H9 (cell line): ENCODE measurements at regions not wholly inside any gene's neighbourhood (a gene's known extent, or its start where the extent isn't known, plus 50 kb on each side); places are given as distances from the start of the nearest gene placed in this dataset.
A peak's percentile ranks its signal among the peaks of the same experiment; 100 is the strongest.
"Not testable (repeated sequence)": the region's sequence is repeated elsewhere in the genome, so short reads cannot be mapped to it uniquely, and the experiment has no call there.

ENCODE experiments used
- DNase-seq: peaks from one replicate; pipeline ENCODE4 v3.0.0-alpha.2; 2017
- H2AFZ ChIP-seq: one replicate; pipeline ENCODE4 v1.6.1; 2013; ENCODE audit warnings: mild to moderate bottlenecking, low read length, control low read depth, moderate library complexity
- H2AK5ac ChIP-seq: 2 replicates; pipeline ENCODE4 v1.6.1; 2013; ENCODE audit warnings: low read length, control low read depth, mixed read lengths; ENCODE audit not compliant: insufficient read length
- H2BK120ac ChIP-seq: one replicate; pipeline ENCODE4 v1.6.1; 2013; ENCODE audit warnings: low read depth, mild to moderate bottlenecking, low read length, control low read depth, inconsistent platforms; ENCODE audit not compliant: poor library complexity, severe bottlenecking
- H2BK12ac ChIP-seq: 2 replicates; pipeline ENCODE4 v1.6.1; 2013; ENCODE audit warnings: low read length, control low read depth, mixed read lengths, low read depth; ENCODE audit not compliant: insufficient read length
- H2BK15ac ChIP-seq: 2 replicates; pipeline ENCODE4 v1.6.1; 2013; ENCODE audit warnings: low read depth, low read length, control low read depth
- H2BK20ac ChIP-seq: one replicate; pipeline ENCODE4 v1.6.1; 2013; ENCODE audit warnings: low read depth, mild to moderate bottlenecking, low read length, control low read depth, inconsistent platforms; ENCODE audit not compliant: poor library complexity, severe bottlenecking
- H2BK5ac ChIP-seq: 2 replicates; pipeline ENCODE4 v1.6.1; 2013; ENCODE audit warnings: low read length, control low read depth, mixed read lengths; ENCODE audit not compliant: insufficient read length
- H3K14ac ChIP-seq: 2 replicates; pipeline ENCODE4 v1.6.1; 2013; ENCODE audit warnings: low read length, control low read depth; ENCODE audit not compliant: insufficient read depth
- H3K18ac ChIP-seq: 2 replicates; pipeline ENCODE4 v1.6.1; 2013; ENCODE audit warnings: low read depth, mild to moderate bottlenecking, mixed read lengths, low read length, control low read depth; ENCODE audit not compliant: insufficient read length
- H3K23ac ChIP-seq: 2 replicates; pipeline ENCODE4 v1.6.1; 2013; ENCODE audit warnings: low read length, control low read depth, mixed read lengths, low read depth; ENCODE audit not compliant: insufficient read length
- H3K23me2 ChIP-seq: 2 replicates; pipeline ENCODE4 v1.6.1; 2013; ENCODE audit warnings: low read depth, mild to moderate bottlenecking, mixed read lengths, low read length, control low read depth; ENCODE audit not compliant: insufficient read length, poor library complexity, severe bottlenecking
- H3K27ac ChIP-seq: 2 replicates; pipeline ENCODE4 v1.5.1; 2013; ENCODE audit warnings: low read length, control low read depth, mixed read lengths, low read depth; ENCODE audit not compliant: insufficient read length
- H3K27me3 ChIP-seq: 2 replicates; pipeline ENCODE4 v1.6.1; 2013; ENCODE audit warnings: low read length, control low read depth, inconsistent platforms; ENCODE audit not compliant: insufficient read depth
- H3K4ac ChIP-seq: 2 replicates; pipeline ENCODE4 v1.6.1; 2013; ENCODE audit warnings: low read depth, mild to moderate bottlenecking, control low read depth, inconsistent platforms, low read length, moderate library complexity
- H3K4me1 ChIP-seq: 2 replicates; pipeline ENCODE4 v1.6.1; 2013; ENCODE audit warnings: low read length, control low read depth, inconsistent platforms; ENCODE audit not compliant: insufficient read depth
- H3K4me2 ChIP-seq: 2 replicates; pipeline ENCODE4 v1.6.1; 2013; ENCODE audit warnings: low read length, control low read depth, mixed read lengths; ENCODE audit not compliant: insufficient read length, insufficient read depth
- H3K56ac ChIP-seq: 2 replicates; pipeline ENCODE4 v1.6.1; 2013; ENCODE audit warnings: low read depth, mild to moderate bottlenecking, mixed read lengths, low read length, control low read depth; ENCODE audit not compliant: insufficient read length
- H3K79me1 ChIP-seq: 2 replicates; pipeline ENCODE4 v1.6.1; 2013; ENCODE audit warnings: low read depth, mild to moderate bottlenecking, moderate library complexity, low read length, control low read depth, inconsistent platforms; ENCODE audit not compliant: insufficient read depth, poor library complexity, severe bottlenecking
- H3K79me2 ChIP-seq: 2 replicates; pipeline ENCODE4 v1.6.1; 2013; ENCODE audit warnings: low read length, control low read depth, inconsistent platforms; ENCODE audit not compliant: insufficient read depth
- H3K9ac ChIP-seq: 2 replicates; pipeline ENCODE4 v1.6.1; 2013; ENCODE audit warnings: low read length, control low read depth, mixed read lengths; ENCODE audit not compliant: insufficient read length; ENCODE audit errors: extremely low read depth
- H3K9me3 ChIP-seq: one replicate; pipeline ENCODE4 v1.6.1; 2013; ENCODE audit warnings: low read depth, low read length, inconsistent platforms; ENCODE audit not compliant: control insufficient read depth
- H3T11ph ChIP-seq: one replicate; pipeline ENCODE4 v1.6.1; 2013; ENCODE audit warnings: mild to moderate bottlenecking, low read length, control low read depth, inconsistent platforms
- H4K20me1 ChIP-seq: one replicate; pipeline ENCODE4 v1.6.1; 2013; ENCODE audit not compliant: control insufficient read depth, insufficient read length, insufficient read depth
- H4K5ac ChIP-seq: 2 replicates; pipeline ENCODE4 v1.6.1; 2013; ENCODE audit warnings: low read depth, mild to moderate bottlenecking, mixed read lengths, low read length, control low read depth; ENCODE audit not compliant: insufficient read length
- H4K8ac ChIP-seq: replicated peaks from 2 replicates; pipeline ENCODE4 v1.6.1; 2013; ENCODE audit warnings: low read length, control low read depth, mixed read lengths, low read depth; ENCODE audit not compliant: insufficient read length
- H4K91ac ChIP-seq: 2 replicates; pipeline ENCODE4 v1.6.1; 2013; ENCODE audit warnings: low read depth, mild to moderate bottlenecking, moderate library complexity, mixed read lengths, low read length, control low read depth; ENCODE audit not compliant: insufficient read length
- H3K27ac Mint-ChIP-seq, 3 experiments: 2 replicates in 2 of 3; 3 replicates in 1 of 3; pipeline ENCODE4 v1.8.0; 2020 to 2021; ENCODE audit warnings: mixed read lengths in 3 of 3, mild to moderate bottlenecking in 1 of 3, moderate library complexity in 1 of 3
- H3K27me3 Mint-ChIP-seq: 2 replicates; pipeline ENCODE4 v1.8.0; 2021; ENCODE audit warnings: low read depth, mild to moderate bottlenecking, moderate library complexity, mixed read lengths
- H3K36me3 Mint-ChIP-seq, 3 experiments: 2 replicates in 2 of 3; 3 replicates in 1 of 3; pipeline ENCODE4 v1.8.0; 2020 to 2021; ENCODE audit warnings: low read depth in 3 of 3, mixed read lengths in 3 of 3; ENCODE audit not compliant: insufficient read depth in 1 of 3
- H3K4me1 Mint-ChIP-seq, 2 experiments: 2 replicates each; pipeline ENCODE4 v1.8.0; 2020; ENCODE audit warnings: mixed read lengths in 2 of 2
- H3K4me3 Mint-ChIP-seq, 2 experiments: 2 replicates in 1 of 2; 3 replicates in 1 of 2; pipeline ENCODE4 v1.8.0; 2020 to 2021; ENCODE audit warnings: mild to moderate bottlenecking in 2 of 2, mixed read lengths in 2 of 2, moderate library complexity in 1 of 2
- H3K9me3 Mint-ChIP-seq, 2 experiments: 2 replicates in 1 of 2; 3 replicates in 1 of 2; pipeline ENCODE4 v1.8.0; 2020; ENCODE audit warnings: mild to moderate bottlenecking in 2 of 2, mixed read lengths in 2 of 2, moderate library complexity in 1 of 2
- WGBS: extraction: QIAGEN DNeasy Blood & Tissue Kit; methylation state at CpG from one replicate; pipeline ENCODE4 v1.1.7; 2013; ENCODE audit warnings: missing lambda C conversion rate, low lambda C conversion rate, mixed read lengths; ENCODE audit not compliant: insufficient read length; ENCODE audit errors: extremely low coverage; 5-methylcytosine and 5-hydroxymethylcytosine counted together
- TF ChIP-seq, protein P1 (sequence below): fragments of 200-600 bp; sonication (generic); conservative IDR thresholded peaks from 3 replicates; pipeline ENCODE4 v1.8.0; 2021; ENCODE audit warnings: antibody characterized with exemption, mild to moderate bottlenecking

DNA sequence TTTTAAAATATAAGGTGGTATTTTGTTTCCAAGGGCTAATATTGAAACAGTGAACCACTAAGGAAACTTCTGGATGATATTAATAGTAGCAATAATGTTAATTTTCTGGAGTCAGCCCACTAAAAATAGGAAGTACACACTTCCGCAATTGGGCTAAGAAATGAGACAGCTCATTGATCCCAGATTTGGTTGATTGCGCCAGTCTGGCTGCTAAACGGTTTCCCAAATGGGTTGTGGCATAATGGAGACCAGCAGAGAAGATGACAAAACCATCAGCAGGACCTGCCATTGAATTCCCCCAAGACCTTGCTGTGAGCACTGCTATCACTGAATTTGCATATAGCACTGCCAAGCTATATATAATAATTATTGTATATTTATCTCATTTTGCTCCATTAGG, 71.2 kb upstream of the SGK1 start:
- no peak overlapping the region for H2BK15ac ChIP-seq
- H3K9me3 Mint-ChIP-seq: peaks cover 0 to 2% of the 10 kb centered on the region in 2 experiments; a peak in 1 of 5 replicates
- H3T11ph ChIP-seq: no peak overlapping the region
- H2AFZ ChIP-seq: no peak overlapping the region
- no peaks in the 10 kb centered on the region for H3K36me3 Mint-ChIP-seq
- no peak overlapping the region for H3K4me3 Mint-ChIP-seq
- H2AK5ac ChIP-seq: no peak overlapping the region
- no peak overlapping the region for H3K4me2 ChIP-seq
- no peak overlapping the region for H3K27ac Mint-ChIP-seq
- no peak for DNase-seq
- TF ChIP-seq, protein P1, sequence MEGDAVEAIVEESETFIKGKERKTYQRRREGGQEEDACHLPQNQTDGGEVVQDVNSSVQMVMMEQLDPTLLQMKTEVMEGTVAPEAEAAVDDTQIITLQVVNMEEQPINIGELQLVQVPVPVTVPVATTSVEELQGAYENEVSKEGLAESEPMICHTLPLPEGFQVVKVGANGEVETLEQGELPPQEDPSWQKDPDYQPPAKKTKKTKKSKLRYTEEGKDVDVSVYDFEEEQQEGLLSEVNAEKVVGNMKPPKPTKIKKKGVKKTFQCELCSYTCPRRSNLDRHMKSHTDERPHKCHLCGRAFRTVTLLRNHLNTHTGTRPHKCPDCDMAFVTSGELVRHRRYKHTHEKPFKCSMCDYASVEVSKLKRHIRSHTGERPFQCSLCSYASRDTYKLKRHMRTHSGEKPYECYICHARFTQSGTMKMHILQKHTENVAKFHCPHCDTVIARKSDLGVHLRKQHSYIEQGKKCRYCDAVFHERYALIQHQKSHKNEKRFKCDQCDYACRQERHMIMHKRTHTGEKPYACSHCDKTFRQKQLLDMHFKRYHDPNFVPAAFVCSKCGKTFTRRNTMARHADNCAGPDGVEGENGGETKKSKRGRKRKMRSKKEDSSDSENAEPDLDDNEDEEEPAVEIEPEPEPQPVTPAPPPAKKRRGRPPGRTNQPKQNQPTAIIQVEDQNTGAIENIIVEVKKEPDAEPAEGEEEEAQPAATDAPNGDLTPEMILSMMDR: no peak
- H4K5ac ChIP-seq: no peak overlapping the region
- no peaks in the 10 kb centered on the region for H3K27me3 ChIP-seq
- H2BK12ac ChIP-seq: no peak overlapping the region
- no peak overlapping the region for H4K91ac ChIP-seq
- H3K23me2 ChIP-seq: no peaks in the 10 kb centered on the region
- H3K79me1 ChIP-seq: no peaks in the 10 kb centered on the region
- no peak overlapping the region for H3K23ac ChIP-seq
- no peak overlapping the region for H2BK20ac ChIP-seq
- H3K79me2 ChIP-seq: no peaks in the 10 kb centered on the region
- no peak overlapping the region for H3K9ac ChIP-seq
- H2BK120ac ChIP-seq: no peak overlapping the region
- no peak overlapping the region for H3K56ac ChIP-seq
- H2BK5ac ChIP-seq: no peak overlapping the region
- no peak overlapping the region for H3K18ac ChIP-seq
- no peak overlapping the region for H3K14ac ChIP-seq
- H3K4me1 Mint-ChIP-seq: peaks cover 18 to 24% of the 10 kb centered on the region in 2 experiments
- no peak overlapping the region for H3K4ac ChIP-seq
- H3K4me1 ChIP-seq: peaks cover 7% of the 10 kb centered on the region
- no peak overlapping the region for H3K27ac ChIP-seq
- WGBS: no CpG with 5 or more reads among the region's 3 CpGs
- H4K8ac ChIP-seq: no peak overlapping the region
- no peaks in the 10 kb centered on the region for H3K9me3 ChIP-seq
- H3K27me3 Mint-ChIP-seq: no peaks in the 10 kb centered on the region
- H4K20me1 ChIP-seq: no peaks in the 10 kb centered on the region

GRCh38 chr6:134386482-134386881, 68.6 kb upstream of the SGK1 start:
- not testable (repeated sequence) for H3K18ac ChIP-seq, H2AK5ac ChIP-seq, H3K9me3 Mint-ChIP-seq, H3K27me3 ChIP-seq, H3K4me2 ChIP-seq, H3K4me3 Mint-ChIP-seq, H4K8ac ChIP-seq, H2BK20ac ChIP-seq, H3K4me1 Mint-ChIP-seq, H2BK12ac ChIP-seq, H3K56ac ChIP-seq, H3K14ac ChIP-seq, H3K27me3 Mint-ChIP-seq, H3K23ac ChIP-seq, H2BK120ac ChIP-seq, DNase-seq, H3K27ac ChIP-seq, H2BK15ac ChIP-seq, H3K79me2 ChIP-seq, H4K20me1 ChIP-seq, H2AFZ ChIP-seq, H3K4me1 ChIP-seq, H3K23me2 ChIP-seq, H3K36me3 Mint-ChIP-seq, H2BK5ac ChIP-seq, H3K9me3 ChIP-seq, H3K4ac ChIP-seq, H3T11ph ChIP-seq, H4K91ac ChIP-seq, H3K79me1 ChIP-seq, H4K5ac ChIP-seq, H3K9ac ChIP-seq
- peak overlapping the region in 1 of 3 experiments; percentile 87; a peak in 1 of 7 replicates for H3K27ac Mint-ChIP-seq
- WGBS: no CpG with 5 or more reads among the region's 6 CpGs
